NCI-H2029 (cell line): ENCODE measurements at regions not wholly inside any gene's neighbourhood (a gene's known extent, or its start where the extent isn't known, plus 50 kb on each side); places are given as distances from the start of the nearest gene placed in this dataset.

Source experiments
- DNase-seq: peaks from one replicate; lab custom pipeline; 2025; lab: John Stamatoyannopoulos, UW

- DNase-seq: no peak
Measured at GRCh38 chr10:78319841-78320240, 286.2 kb downstream of the RPS24 start.

GRCh38 chr10:78320506-78320905, 286.8 kb downstream of the RPS24 start:
- DNase-seq: no peak

GRCh38 chr10:78321000-78321399, 287.3 kb downstream of the RPS24 start:
- no peak for DNase-seq

GRCh38 chr10:78321500-78321899, 287.8 kb downstream of the RPS24 start:
- no peak for DNase-seq

GRCh38 chr10:78326372-78326771, 292.7 kb downstream of the RPS24 start:
- DNase-seq: no peak

- no peak for DNase-seq
Measured at GRCh38 chr10:78327778-78328591, 294.3 kb downstream of the RPS24 start.

GRCh38 chr10:78328592-78329404, 295.1 kb downstream of the RPS24 start:
- no peak for DNase-seq

GRCh38 chr10:78330884-78331283, 297.2 kb downstream of the RPS24 start:
- no peak for DNase-seq

- no peak for DNase-seq
Measured at GRCh38 chr10:78331391-78331922, 297.8 kb downstream of the RPS24 start.

- no peak for DNase-seq
Measured at GRCh38 chr10:78332012-78332411, 298.3 kb downstream of the RPS24 start.

- DNase-seq: no peak
Measured at GRCh38 chr10:78332657-78333056, 299.0 kb downstream of the RPS24 start.

GRCh38 chr10:78333362-78334143, 299.9 kb downstream of the RPS24 start:
- no peak for DNase-seq

- DNase-seq: no peak
Measured at GRCh38 chr10:78335371-78335690, 301.7 kb downstream of the RPS24 start.

GRCh38 chr10:78335691-78336401, 302.2 kb downstream of the RPS24 start:
- no peak for DNase-seq

GRCh38 chr10:78336402-78336791, 302.7 kb downstream of the RPS24 start:
- no peak for DNase-seq

- DNase-seq: no peak
Measured at GRCh38 chr10:78337016-78337415, 303.4 kb downstream of the RPS24 start.

GRCh38 chr10:78337646-78338391, 304.2 kb downstream of the RPS24 start:
- DNase-seq: no peak

GRCh38 chr10:78338717-78339116, 305.1 kb downstream of the RPS24 start:
- no peak for DNase-seq

GRCh38 chr10:78339251-78339650, 305.6 kb downstream of the RPS24 start:
- DNase-seq: no peak

- no peak for DNase-seq
Measured at GRCh38 chr10:78341953-78342614, 308.4 kb downstream of the RPS24 start.
